D341Med (cell line): ENCODE measurements at regions not wholly inside any gene's neighbourhood (a gene's known extent, or its start where the extent isn't known, plus 50 kb on each side); places are given as distances from the start of the nearest gene placed in this dataset.
"Not testable (repeated sequence)": the region's sequence is repeated elsewhere in the genome, so short reads cannot be mapped to it uniquely, and the experiment has no call there.

ENCODE experiments used
- DNase-seq: peaks from one replicate; pipeline ENCODE4 v3.0.0; 2012; ENCODE audit warnings: low spot score

GRCh38 chr4:164318350-164318749 is 435.6 kb upstream of the SMIM31 start:
- no peak for DNase-seq

GRCh38 chr4:164319688-164320087 is 434.2 kb upstream of the SMIM31 start:
- DNase-seq = no peak

- DNase-seq = no peak
These were observed 433.1 kb upstream of the SMIM31 start for GRCh38 chr4:164320847-164321246.

- DNase-seq = no peak
These were observed 427.9 kb upstream of the SMIM31 start for GRCh38 chr4:164326056-164326455.

- peak; percentile 26 for DNase-seq
These were observed 416.5 kb upstream of the SMIM31 start for GRCh38 chr4:164337219-164337944.

- DNase-seq = no peak
These were observed 410.4 kb upstream of the SMIM31 start for GRCh38 chr4:164343472-164343976.

GRCh38 chr4:164345756-164346155 is 408.2 kb upstream of the SMIM31 start:
- no peak for DNase-seq

- DNase-seq = no peak
These were observed 403.9 kb upstream of the SMIM31 start for GRCh38 chr4:164350061-164350460.

GRCh38 chr4:164350716-164351115 is 403.2 kb upstream of the SMIM31 start:
- DNase-seq = not testable (repeated sequence)

- DNase-seq = no peak
These were observed 396.0 kb upstream of the SMIM31 start for GRCh38 chr4:164357957-164358356.

- no peak for DNase-seq
These were observed 395.5 kb upstream of the SMIM31 start for GRCh38 chr4:164358400-164358799.

- no peak for DNase-seq
These were observed 394.1 kb upstream of the SMIM31 start for GRCh38 chr4:164359881-164360280.

GRCh38 chr4:164368894-164369293 is 385.0 kb upstream of the SMIM31 start:
- DNase-seq = no peak

GRCh38 chr4:164373021-164373420 is 380.9 kb upstream of the SMIM31 start:
- DNase-seq = no peak

- DNase-seq = no peak
These were observed 376.7 kb upstream of the SMIM31 start for GRCh38 chr4:164377277-164377676.

GRCh38 chr4:164378361-164378760 is 375.6 kb upstream of the SMIM31 start:
- DNase-seq = no peak

GRCh38 chr4:164379694-164380093 is 374.2 kb upstream of the SMIM31 start:
- DNase-seq = no peak

- DNase-seq = no peak
These were observed 372.1 kb upstream of the SMIM31 start for GRCh38 chr4:164381859-164382258.

- DNase-seq = no peak
These were observed 370.9 kb upstream of the SMIM31 start for GRCh38 chr4:164383058-164383357.

- DNase-seq = peak; percentile 75
These were observed 370.3 kb upstream of the SMIM31 start for GRCh38 chr4:164383358-164384220.

- no peak for DNase-seq
These were observed 369.5 kb upstream of the SMIM31 start for GRCh38 chr4:164384416-164384815.

- DNase-seq = no peak
These were observed 357.5 kb upstream of the SMIM31 start for GRCh38 chr4:164396439-164396838.

- no peak for DNase-seq
These were observed 351.4 kb upstream of the SMIM31 start for GRCh38 chr4:164402554-164402953.
